ENCODE measurements at regions not wholly inside any gene's neighbourhood (a gene's known extent, or its start where the extent isn't known, plus 50 kb on each side); places are given as distances from the start of the nearest gene placed in this dataset.
"Not testable (repeated sequence)": the region's sequence is repeated elsewhere in the genome, so short reads cannot be mapped to it uniquely, and the experiment has no call there.

DNA sequence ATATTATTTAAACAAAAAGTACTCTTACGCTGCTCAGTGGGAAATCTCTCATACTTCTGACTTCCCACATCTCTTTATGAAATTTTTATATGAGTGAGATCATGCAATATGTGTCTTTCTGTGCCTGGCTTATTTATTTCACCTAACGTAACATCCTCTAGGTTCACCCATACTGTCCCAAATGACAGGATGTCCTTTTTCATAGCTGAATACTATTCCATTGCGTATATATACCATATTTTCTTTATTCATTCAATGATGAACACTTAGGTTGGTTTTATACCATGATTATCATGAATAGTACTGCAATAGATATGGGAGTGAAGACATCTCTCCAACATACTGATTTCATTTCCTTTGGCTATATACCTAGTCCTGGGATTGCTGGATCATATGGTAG lies 57.8 kb upstream of the TPP2 start:
- no peak for DNase-seq

GRCh38 chr13:102536695-102537485 lies 59.9 kb upstream of the TPP2 start:
- in situ Hi-C loops (cut with MboI; ENCODE audit: low pct_unique_long_range_greater_than_20kb, low sequenced_read_pairs) = no loop called here
- DNase-seq = no peak

More for the DNA sequence above, 57.8 kb upstream of the TPP2 start:
- in situ Hi-C loops (cut with MboI; ENCODE audit: low pct_unique_long_range_greater_than_20kb, low sequenced_read_pairs) = no loop called here

DNA sequence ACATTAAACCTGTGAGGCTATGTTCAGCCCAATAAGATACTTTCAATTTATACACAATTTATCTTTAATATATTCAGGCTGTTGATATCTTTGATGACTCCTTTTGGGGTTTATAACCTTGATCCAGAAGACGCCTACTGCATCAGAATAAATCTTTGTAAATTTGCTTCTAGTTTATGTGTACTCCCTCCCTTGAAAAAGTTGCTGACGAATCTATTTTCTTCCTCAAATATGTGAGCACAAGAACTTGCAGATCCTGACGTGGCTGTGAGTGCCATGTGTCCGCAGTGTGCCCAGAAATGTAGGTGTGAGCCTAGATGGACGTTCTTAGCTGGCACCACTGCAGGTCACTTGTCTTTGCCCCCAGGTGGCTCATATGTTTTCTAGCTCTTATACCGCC lies 60.6 kb upstream of the TPP2 start:
- in situ Hi-C loops (cut with MboI; ENCODE audit: low pct_unique_long_range_greater_than_20kb, low sequenced_read_pairs) = no loop called here
- no peak for DNase-seq

- no peak for DNase-seq
- in situ Hi-C loops (cut with MboI; ENCODE audit: low pct_unique_long_range_greater_than_20kb, low sequenced_read_pairs) = no loop called here
These were observed 66.0 kb upstream of the TPP2 start for GRCh38 chr13:102530751-102531150.

- in situ Hi-C loops (cut with MboI; ENCODE audit: low pct_unique_long_range_greater_than_20kb, low sequenced_read_pairs); DNase-seq: not testable (repeated sequence)
These were observed 74.5 kb upstream of the TPP2 start for GRCh38 chr13:102522251-102522650.

DNA sequence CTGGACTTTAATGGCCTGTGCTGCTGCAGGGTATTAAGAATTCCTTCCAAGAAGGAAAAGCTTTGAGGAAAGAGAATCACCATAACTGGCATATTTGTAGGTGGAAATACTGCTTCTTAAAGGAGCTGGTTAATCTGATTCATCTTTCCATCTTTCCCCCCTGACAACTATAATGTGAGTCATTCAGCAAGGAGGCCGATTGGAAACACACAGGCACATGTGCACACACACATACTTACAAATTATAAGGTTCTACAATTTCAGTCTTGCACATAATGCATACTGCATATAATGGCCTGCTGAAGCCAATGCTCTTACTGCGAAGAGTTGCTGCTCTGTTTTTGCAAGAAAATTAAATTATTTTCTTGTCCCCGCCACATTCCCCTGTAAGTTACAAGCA lies 78.8 kb upstream of the TPP2 start:
- in situ Hi-C loops (cut with MboI; ENCODE audit: low pct_unique_long_range_greater_than_20kb, low sequenced_read_pairs) = no loop called here
- no peak for DNase-seq

- no peak for DNase-seq
- in situ Hi-C loops (cut with MboI; ENCODE audit: low pct_unique_long_range_greater_than_20kb, low sequenced_read_pairs) = no loop called here
These were observed 86.7 kb upstream of the TPP2 start for GRCh38 chr13:102510072-102510471.

- DNase-seq = no peak
- in situ Hi-C loops (cut with MboI; ENCODE audit: low pct_unique_long_range_greater_than_20kb, low sequenced_read_pairs) = no loop called here
These were observed 88.4 kb upstream of the TPP2 start for GRCh38 chr13:102508411-102508810.

GRCh38 chr13:102504002-102504401 lies 92.8 kb upstream of the TPP2 start:
- in situ Hi-C loops (cut with MboI; ENCODE audit: low pct_unique_long_range_greater_than_20kb, low sequenced_read_pairs) = no loop called here

GRCh38 chr13:102495663-102496062 lies 93.8 kb upstream of the FGF14 start:
- in situ Hi-C loops (cut with MboI; ENCODE audit: low pct_unique_long_range_greater_than_20kb, low sequenced_read_pairs) = no loop called here
- no peak for DNase-seq

More at GRCh38 chr13:102504002-102504401, 92.8 kb upstream of the TPP2 start:
- DNase-seq = no peak

DNA sequence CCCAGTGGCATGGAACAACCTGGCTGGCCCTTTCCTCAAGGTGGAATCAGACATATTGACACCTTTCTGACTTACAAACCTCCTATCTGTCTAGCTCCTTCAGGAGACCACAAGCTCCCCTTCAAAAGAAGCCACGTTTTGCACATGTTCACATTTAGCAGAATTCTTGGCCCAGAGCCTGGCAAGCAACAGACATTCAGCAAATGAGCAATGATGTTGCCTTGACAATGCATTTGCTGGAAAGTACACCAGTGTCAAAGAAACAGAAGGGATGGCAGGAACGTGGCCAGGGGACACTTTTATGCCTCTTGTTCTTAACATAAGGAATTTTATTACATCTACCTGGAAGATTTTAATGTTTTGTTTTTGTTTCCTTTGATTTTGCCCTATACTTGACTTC lies 85.5 kb upstream of the FGF14 start:
- in situ Hi-C loops (cut with MboI; ENCODE audit: low pct_unique_long_range_greater_than_20kb, low sequenced_read_pairs) = no loop called here
- no peak for DNase-seq

DNA sequence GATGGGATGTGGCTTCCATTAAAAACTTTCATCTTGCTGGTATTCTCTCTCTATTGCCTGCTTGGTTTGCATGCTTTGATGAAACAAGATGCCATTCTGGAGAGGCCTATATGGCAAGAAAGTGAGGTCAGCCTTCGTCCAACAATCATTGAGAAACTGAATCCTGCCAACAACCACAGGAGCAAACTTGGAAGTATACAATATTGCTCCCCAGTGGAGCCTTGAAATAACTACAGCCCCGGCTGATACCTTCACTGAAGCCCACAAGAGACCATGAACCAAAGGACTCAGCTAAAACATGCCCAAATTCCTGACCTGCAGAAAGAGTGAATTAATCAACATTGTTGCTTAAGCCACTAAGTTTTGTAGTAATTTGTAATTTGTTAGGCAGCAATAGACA lies 82.5 kb upstream of the FGF14 start:
- in situ Hi-C loops (cut with MboI; ENCODE audit: low pct_unique_long_range_greater_than_20kb, low sequenced_read_pairs) = no loop called here
- DNase-seq = no peak

DNA sequence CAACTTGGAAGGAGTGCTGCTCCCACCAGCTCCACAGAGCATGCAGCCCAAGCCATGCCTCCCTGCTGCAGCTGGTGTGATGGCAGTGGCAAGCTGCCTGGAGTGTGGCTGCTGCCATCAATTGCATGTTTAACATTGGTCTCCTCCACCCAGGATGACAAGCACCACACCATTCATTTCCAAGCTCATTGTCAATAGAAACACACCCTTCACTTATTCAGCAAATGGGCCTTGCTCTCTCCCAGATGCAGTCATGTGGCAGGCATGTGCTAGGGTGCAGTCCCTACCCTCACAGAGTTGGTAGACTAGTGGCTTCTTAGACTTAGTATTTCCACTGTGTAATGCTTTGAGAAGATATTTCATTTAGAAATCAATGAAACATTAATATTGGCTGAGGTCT lies 70.8 kb upstream of the FGF14 start:
- in situ Hi-C loops (cut with MboI; ENCODE audit: low pct_unique_long_range_greater_than_20kb, low sequenced_read_pairs) = no loop called here
- no peak for DNase-seq

DNA sequence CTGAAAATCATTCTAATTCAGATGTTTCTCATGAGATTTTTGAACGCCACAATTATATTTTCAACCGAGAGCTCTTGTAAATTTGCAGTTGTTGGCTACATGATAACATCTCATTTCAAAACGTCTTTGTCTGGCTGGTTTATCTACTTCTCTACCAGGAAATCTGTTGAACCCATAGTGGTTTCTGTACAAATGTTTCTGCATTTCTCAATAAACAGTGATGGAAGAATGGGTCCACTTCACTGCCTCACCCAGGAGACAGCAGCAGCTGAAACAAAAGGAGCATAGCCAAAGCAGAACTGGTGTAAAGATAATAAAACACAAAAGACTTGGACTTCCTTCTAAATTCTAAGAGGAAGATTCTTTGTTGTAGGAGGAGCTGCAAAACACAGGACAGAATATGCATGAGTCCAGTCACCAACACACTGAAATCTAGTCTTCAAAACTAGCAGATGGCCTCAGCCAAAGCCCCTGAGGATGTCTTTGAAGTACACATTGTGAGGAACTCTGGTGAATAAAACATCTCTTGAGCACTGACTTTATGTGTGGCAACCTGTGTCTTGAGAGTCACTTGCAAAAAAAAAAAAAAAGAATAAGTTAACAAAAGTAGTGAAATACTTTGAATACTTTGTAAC lies 68.6 kb upstream of the FGF14 start:
- peak; percentile 1 for DNase-seq
- in situ Hi-C loops (cut with MboI; ENCODE audit: low pct_unique_long_range_greater_than_20kb, low sequenced_read_pairs) = no loop called here

- DNase-seq = no peak
- in situ Hi-C loops (cut with MboI; ENCODE audit: low pct_unique_long_range_greater_than_20kb, low sequenced_read_pairs) = no loop called here
These were observed 64.9 kb upstream of the FGF14 start for GRCh38 chr13:102466610-102467190.

GRCh38 chr13:102462570-102462969 lies 60.7 kb upstream of the FGF14 start:
- in situ Hi-C loops (cut with MboI; ENCODE audit: low pct_unique_long_range_greater_than_20kb, low sequenced_read_pairs) = no loop called here
- no peak for DNase-seq

- no peak for DNase-seq
- in situ Hi-C loops (cut with MboI; ENCODE audit: low pct_unique_long_range_greater_than_20kb, low sequenced_read_pairs) = no loop called here
These were observed 59.5 kb upstream of the FGF14 start for GRCh38 chr13:102461302-102461701.

- no peak for DNase-seq
- in situ Hi-C loops (cut with MboI; ENCODE audit: low pct_unique_long_range_greater_than_20kb, low sequenced_read_pairs) = no loop called here
These were observed 59.0 kb upstream of the FGF14 start for GRCh38 chr13:102460806-102461205.

DNA sequence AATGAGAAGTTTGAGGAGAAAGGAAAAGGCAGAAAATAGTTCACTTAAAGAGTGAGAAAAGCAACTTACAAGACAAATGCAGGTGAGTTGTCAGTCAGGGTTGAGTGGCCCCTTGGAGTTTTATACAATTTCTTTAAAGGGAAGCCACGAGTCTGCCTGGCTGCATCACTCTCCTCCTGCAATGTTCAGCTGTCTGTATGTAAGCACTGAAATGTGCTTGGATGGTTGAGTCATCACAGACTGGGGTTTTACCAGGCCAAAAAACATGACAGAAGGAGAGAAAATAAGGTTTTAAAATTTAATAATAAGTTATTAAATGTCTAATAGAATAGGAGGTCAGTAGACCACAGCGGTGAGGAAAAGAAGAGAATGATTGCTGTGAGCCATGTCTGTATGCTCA lies 51.0 kb upstream of the FGF14 start:
- no peak for DNase-seq
- in situ Hi-C loops (cut with MboI; ENCODE audit: low pct_unique_long_range_greater_than_20kb, low sequenced_read_pairs) = no loop called here
